PC-3 (cell line): ENCODE measurements at regions not wholly inside any gene's neighbourhood (a gene's known extent, or its start where the extent isn't known, plus 50 kb on each side); places are given as distances from the start of the nearest gene placed in this dataset.

Source experiments
- ATAC-seq: fragments of 200-7000 bp; cut with Tn5 transposase; 2 replicates; pipeline ENCODE4 v1.9.1; 2020; ENCODE audit warnings: mild to moderate bottlenecking, moderate library complexity
- BruUV-seq: library from RNA; stranded (reverse); fragments of 400-500 nt; replicated peaks from 2 replicates; lab custom pipeline; 2021; lab: Mats Ljungman, UMichigan
- CTCF ChIA-PET: fragments of 300-600 bp; sonication (Branson Sonifier 250); formaldehyde crosslinking; loops from one replicate; lab custom pipeline; 2022; ENCODE audit warnings: antibody characterized with exemption; lab: Charles Lee
- POLR2A ChIA-PET: fragments of 300-600 bp; sonication (Branson Sonifier 250); formaldehyde crosslinking; loops from one replicate; lab custom pipeline; 2022; ENCODE audit warnings: antibody characterized with exemption; ENCODE audit not compliant: unreplicated experiment; lab: Charles Lee
- DNase-seq: peaks from one replicate; pipeline ENCODE4 v3.0.0-alpha.2; 2015
- H2AFZ ChIP-seq: fragments of 300-600 bp; sonication (generic); 2 replicates; pipeline ENCODE4 v1.6.0; 2016; ENCODE audit warnings: antibody characterized with exemption, low read length
- H3F3A ChIP-seq: fragments of 300-600 bp; sonication (generic); one replicate; pipeline ENCODE4 v1.6.0; 2017; ENCODE audit warnings: antibody characterized with exemption, low read length, control low read depth, mild to moderate bottlenecking; ENCODE audit not compliant: unreplicated experiment
- H3K27ac ChIP-seq: fragments of 300-600 bp; sonication (generic); 2 replicates; pipeline ENCODE4 v1.5.1; 2016; ENCODE audit warnings: mild to moderate bottlenecking, low read length
- H3K27me3 ChIP-seq: fragments of 300-600 bp; sonication (generic); 2 replicates; pipeline ENCODE4 v1.6.1; 2016; ENCODE audit warnings: low read length, mixed read lengths
- H3K36me3 ChIP-seq: fragments of 300-600 bp; sonication (generic); 2 replicates; pipeline ENCODE4 v1.6.1; 2016; ENCODE audit warnings: low read depth, mixed run types, low read length, mixed read lengths
- H3K4me1 ChIP-seq: fragments of 300-600 bp; sonication (generic); 2 replicates; pipeline ENCODE4 v1.5.1; 2016; ENCODE audit warnings: low read length; ENCODE audit not compliant: insufficient read depth
- H3K4me2 ChIP-seq: fragments of 300-600 bp; sonication (generic); 2 replicates; pipeline ENCODE4 v1.6.0; 2016; ENCODE audit warnings: low read length
- H3K4me3 ChIP-seq: fragments of 300-600 bp; sonication (generic); 2 replicates; pipeline ENCODE4 v1.5.1; 2016; ENCODE audit warnings: mild to moderate bottlenecking, low read length, mixed read lengths
- H3K79me2 ChIP-seq: fragments of 300-600 bp; sonication (generic); 2 replicates; pipeline ENCODE4 v1.6.1; 2017; ENCODE audit warnings: low read length, mixed read lengths
- H3K9ac ChIP-seq: fragments of 300-600 bp; sonication (generic); 2 replicates; pipeline ENCODE4 v1.6.0; 2016; ENCODE audit warnings: mild to moderate bottlenecking, low read length
- H3K9me2 ChIP-seq: fragments of 300-600 bp; sonication (generic); replicated peaks from 2 replicates; pipeline ENCODE4 v1.6.1; 2016; ENCODE audit warnings: mixed run types, low read length, mixed read lengths
- H3K9me3 ChIP-seq: fragments of 300-600 bp; sonication (generic); 2 replicates; pipeline ENCODE4 v1.6.1; 2016; ENCODE audit warnings: low read length, mixed read lengths
- H4K20me1 ChIP-seq: fragments of 300-600 bp; sonication (generic); 2 replicates; pipeline ENCODE4 v1.6.1; 2016; ENCODE audit warnings: low read length, mixed read lengths
- EZH2 ChIP-seq: fragments of 300-600 bp; sonication (generic); IDR thresholded peaks from one replicate; pipeline ENCODE4 v1.6.1; 2017; ENCODE audit warnings: antibody characterized with exemption, mild to moderate bottlenecking, low read length; ENCODE audit not compliant: unreplicated experiment
- EZH2phosphoT487 ChIP-seq: fragments of 300-600 bp; sonication (generic); IDR thresholded peaks from 2 replicates; pipeline ENCODE4 v1.6.1; 2018; ENCODE audit warnings: mild to moderate bottlenecking, antibody characterized with exemption, low read length, borderline replicate concordance
- intact Hi-C: fragments of 100-400 bp; cut with micrococcal nuclease; formaldehyde crosslinking; loops from 2 replicates; pipeline ENCODE4 v1.9.0; 2023
- TF ChIP-seq, protein P1 (sequence below): fragments of 300-600 bp; sonication (generic); conservative IDR thresholded peaks from 2 replicates; pipeline ENCODE4 v1.5.1; 2017; ENCODE audit warnings: antibody characterized with exemption, low read depth, mild to moderate bottlenecking, low read length

DNA sequence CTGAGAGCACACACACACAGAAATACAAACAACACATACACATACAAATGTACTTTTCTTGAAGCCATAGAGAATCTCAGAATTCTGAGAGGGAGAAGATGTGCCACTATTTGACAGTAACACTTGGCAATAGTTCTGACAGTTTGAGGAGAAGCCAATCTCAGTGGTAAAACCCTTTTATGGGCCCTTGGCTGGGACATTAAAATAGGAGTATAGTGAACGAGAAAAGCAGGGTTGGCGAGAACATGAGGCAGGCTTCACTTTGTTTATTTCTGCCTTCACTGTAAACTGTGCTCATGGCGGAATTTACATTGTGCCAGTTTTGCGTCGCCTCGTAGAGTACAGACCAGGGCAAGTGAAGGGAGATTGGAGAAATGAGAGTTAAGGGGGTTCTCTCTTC, 449.4 kb upstream of the POU3F3 start:
- no peaks in the 10 kb centered on the region for H3K9me2 ChIP-seq
- intact Hi-C loops, result no loop called here
- no peak overlapping the region for H3K4me2 ChIP-seq
- H4K20me1 ChIP-seq, result no peaks in the 10 kb centered on the region
- no peaks in the 10 kb centered on the region for H3K4me1 ChIP-seq
- H3K9ac ChIP-seq, result no peak overlapping the region
- no peak for TF ChIP-seq EZH2
- TF ChIP-seq, protein P1, sequence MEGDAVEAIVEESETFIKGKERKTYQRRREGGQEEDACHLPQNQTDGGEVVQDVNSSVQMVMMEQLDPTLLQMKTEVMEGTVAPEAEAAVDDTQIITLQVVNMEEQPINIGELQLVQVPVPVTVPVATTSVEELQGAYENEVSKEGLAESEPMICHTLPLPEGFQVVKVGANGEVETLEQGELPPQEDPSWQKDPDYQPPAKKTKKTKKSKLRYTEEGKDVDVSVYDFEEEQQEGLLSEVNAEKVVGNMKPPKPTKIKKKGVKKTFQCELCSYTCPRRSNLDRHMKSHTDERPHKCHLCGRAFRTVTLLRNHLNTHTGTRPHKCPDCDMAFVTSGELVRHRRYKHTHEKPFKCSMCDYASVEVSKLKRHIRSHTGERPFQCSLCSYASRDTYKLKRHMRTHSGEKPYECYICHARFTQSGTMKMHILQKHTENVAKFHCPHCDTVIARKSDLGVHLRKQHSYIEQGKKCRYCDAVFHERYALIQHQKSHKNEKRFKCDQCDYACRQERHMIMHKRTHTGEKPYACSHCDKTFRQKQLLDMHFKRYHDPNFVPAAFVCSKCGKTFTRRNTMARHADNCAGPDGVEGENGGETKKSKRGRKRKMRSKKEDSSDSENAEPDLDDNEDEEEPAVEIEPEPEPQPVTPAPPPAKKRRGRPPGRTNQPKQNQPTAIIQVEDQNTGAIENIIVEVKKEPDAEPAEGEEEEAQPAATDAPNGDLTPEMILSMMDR, result no peak
- TF ChIP-seq EZH2phosphoT487, result no peak
- no peak for ATAC-seq
- H3F3A ChIP-seq, result no peaks in the 10 kb centered on the region
- no peak overlapping the region for H2AFZ ChIP-seq
- POLR2A ChIA-PET, result no interaction called here
- H3K79me2 ChIP-seq, result no peaks in the 10 kb centered on the region
- no peaks in the 10 kb centered on the region for H3K9me3 ChIP-seq
- H3K27me3 ChIP-seq, result no peaks in the 10 kb centered on the region
- no peak overlapping the region for H3K4me3 ChIP-seq
- BruUV-seq, result no TSS peak
- no peak for DNase-seq
- H3K36me3 ChIP-seq, result no peaks in the 10 kb centered on the region
- CTCF ChIA-PET, result no interaction called here
- no peak overlapping the region for H3K27ac ChIP-seq

DNA sequence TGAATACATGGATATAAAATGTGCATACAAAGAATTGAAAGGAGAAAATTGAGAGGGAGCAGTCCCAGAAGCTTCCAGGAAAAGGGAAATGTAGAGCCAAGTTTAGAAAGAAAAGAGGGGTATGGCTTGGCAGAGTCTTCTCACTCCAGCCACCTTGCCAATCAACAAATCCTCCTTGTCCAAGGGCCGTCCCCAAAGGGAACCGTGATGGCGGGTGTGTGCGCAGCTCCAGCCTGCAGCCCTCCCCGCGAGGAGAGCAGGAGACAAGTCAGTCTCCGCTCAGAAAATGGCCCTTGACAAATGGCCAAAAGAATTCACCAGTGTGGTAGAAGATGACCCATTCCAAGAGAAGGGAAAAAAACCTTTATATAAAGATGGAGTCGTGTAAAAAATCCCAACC, 448.3 kb upstream of the POU3F3 start:
- no peak overlapping the region for H3K4me2 ChIP-seq
- H3K9ac ChIP-seq, result no peak overlapping the region
- POLR2A ChIA-PET, result no interaction called here
- DNase-seq (no peak), ATAC-seq (no peak)
- H3K79me2 ChIP-seq, result no peaks in the 10 kb centered on the region
- H3K27ac ChIP-seq, result no peak overlapping the region
- no peak overlapping the region for H2AFZ ChIP-seq
- no peaks in the 10 kb centered on the region for H3F3A ChIP-seq
- no peaks in the 10 kb centered on the region for H4K20me1 ChIP-seq
- no peak for TF ChIP-seq EZH2
- TF ChIP-seq, protein P1, result no peak
- no peak for TF ChIP-seq EZH2phosphoT487
- H3K9me2 ChIP-seq, result no peaks in the 10 kb centered on the region
- CTCF ChIA-PET, result no interaction called here
- no peaks in the 10 kb centered on the region for H3K27me3 ChIP-seq
- no peaks in the 10 kb centered on the region for H3K36me3 ChIP-seq
- H3K9me3 ChIP-seq, result no peaks in the 10 kb centered on the region
- intact Hi-C loops, result no loop called here
- no TSS peak for BruUV-seq
- no peaks in the 10 kb centered on the region for H3K4me1 ChIP-seq
- H3K4me3 ChIP-seq, result no peak overlapping the region

DNA sequence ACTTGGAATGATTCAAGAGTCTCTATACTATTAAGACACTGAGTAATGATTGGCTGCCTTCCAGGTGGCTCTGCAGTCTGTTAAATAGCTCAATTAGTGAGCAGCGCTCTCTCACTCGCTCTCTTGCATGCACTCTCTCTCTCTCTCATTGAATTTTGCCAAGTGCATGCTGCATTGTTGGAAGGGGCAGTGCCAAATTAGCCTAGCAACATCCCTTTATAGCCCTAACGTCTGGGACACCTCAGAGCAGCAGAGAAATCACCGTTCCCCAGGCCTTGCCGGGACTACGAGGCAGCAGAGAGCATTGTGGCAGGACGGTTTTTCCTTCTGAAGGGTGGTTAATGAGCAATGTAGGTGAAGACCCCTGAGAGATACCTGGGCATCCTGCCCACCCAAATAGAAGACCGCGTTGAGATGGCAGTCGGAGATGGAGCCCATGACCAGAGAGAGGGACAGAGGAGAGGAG, 447.6 kb upstream of the POU3F3 start:
- H3K4me2 ChIP-seq, result no peak overlapping the region
- H3K36me3 ChIP-seq, result no peaks in the 10 kb centered on the region
- H3K4me3 ChIP-seq, result no peak overlapping the region
- ATAC-seq (no peak), DNase-seq (no peak)
- H4K20me1 ChIP-seq, result no peaks in the 10 kb centered on the region
- no peaks in the 10 kb centered on the region for H3F3A ChIP-seq
- POLR2A ChIA-PET, result no interaction called here
- H3K9me2 ChIP-seq, result no peaks in the 10 kb centered on the region
- no peak overlapping the region for H3K9ac ChIP-seq
- H2AFZ ChIP-seq, result no peak overlapping the region
- BruUV-seq, result no TSS peak
- CTCF ChIA-PET, result no interaction called here
- H3K27me3 ChIP-seq, result no peaks in the 10 kb centered on the region
- no peak overlapping the region for H3K27ac ChIP-seq
- H3K4me1 ChIP-seq, result no peaks in the 10 kb centered on the region
- no peak for TF ChIP-seq EZH2phosphoT487
- TF ChIP-seq, protein P1, result no peak
- no peak for TF ChIP-seq EZH2
- H3K79me2 ChIP-seq, result no peaks in the 10 kb centered on the region
- intact Hi-C loops, result no loop called here
- no peaks in the 10 kb centered on the region for H3K9me3 ChIP-seq
